H9 (cell line): ENCODE measurements at regions not wholly inside any gene's neighbourhood (a gene's known extent, or its start where the extent isn't known, plus 50 kb on each side); places are given as distances from the start of the nearest gene placed in this dataset.

Source experiments
- DNase-seq: peaks from one replicate; pipeline ENCODE4 v3.0.0-alpha.2; 2017
- H2AFZ ChIP-seq: one replicate; pipeline ENCODE4 v1.6.1; 2013; ENCODE audit warnings: mild to moderate bottlenecking, low read length, control low read depth, moderate library complexity
- H2AK5ac ChIP-seq: 2 replicates; pipeline ENCODE4 v1.6.1; 2013; ENCODE audit warnings: low read length, control low read depth, mixed read lengths; ENCODE audit not compliant: insufficient read length
- H2BK120ac ChIP-seq: one replicate; pipeline ENCODE4 v1.6.1; 2013; ENCODE audit warnings: low read depth, mild to moderate bottlenecking, low read length, control low read depth, inconsistent platforms; ENCODE audit not compliant: poor library complexity, severe bottlenecking
- H2BK12ac ChIP-seq: 2 replicates; pipeline ENCODE4 v1.6.1; 2013; ENCODE audit warnings: low read length, control low read depth, mixed read lengths, low read depth; ENCODE audit not compliant: insufficient read length
- H2BK15ac ChIP-seq: 2 replicates; pipeline ENCODE4 v1.6.1; 2013; ENCODE audit warnings: low read depth, low read length, control low read depth
- H2BK20ac ChIP-seq: one replicate; pipeline ENCODE4 v1.6.1; 2013; ENCODE audit warnings: low read depth, mild to moderate bottlenecking, low read length, control low read depth, inconsistent platforms; ENCODE audit not compliant: poor library complexity, severe bottlenecking
- H2BK5ac ChIP-seq: 2 replicates; pipeline ENCODE4 v1.6.1; 2013; ENCODE audit warnings: low read length, control low read depth, mixed read lengths; ENCODE audit not compliant: insufficient read length
- H3K14ac ChIP-seq: 2 replicates; pipeline ENCODE4 v1.6.1; 2013; ENCODE audit warnings: low read length, control low read depth; ENCODE audit not compliant: insufficient read depth
- H3K18ac ChIP-seq: 2 replicates; pipeline ENCODE4 v1.6.1; 2013; ENCODE audit warnings: low read depth, mild to moderate bottlenecking, mixed read lengths, low read length, control low read depth; ENCODE audit not compliant: insufficient read length
- H3K23ac ChIP-seq: 2 replicates; pipeline ENCODE4 v1.6.1; 2013; ENCODE audit warnings: low read length, control low read depth, mixed read lengths, low read depth; ENCODE audit not compliant: insufficient read length
- H3K23me2 ChIP-seq: 2 replicates; pipeline ENCODE4 v1.6.1; 2013; ENCODE audit warnings: low read depth, mild to moderate bottlenecking, mixed read lengths, low read length, control low read depth; ENCODE audit not compliant: insufficient read length, poor library complexity, severe bottlenecking
- H3K27ac ChIP-seq: 2 replicates; pipeline ENCODE4 v1.5.1; 2013; ENCODE audit warnings: low read length, control low read depth, mixed read lengths, low read depth; ENCODE audit not compliant: insufficient read length
- H3K27me3 ChIP-seq: 2 replicates; pipeline ENCODE4 v1.6.1; 2013; ENCODE audit warnings: low read length, control low read depth, inconsistent platforms; ENCODE audit not compliant: insufficient read depth
- H3K4ac ChIP-seq: 2 replicates; pipeline ENCODE4 v1.6.1; 2013; ENCODE audit warnings: low read depth, mild to moderate bottlenecking, control low read depth, inconsistent platforms, low read length, moderate library complexity
- H3K4me1 ChIP-seq: 2 replicates; pipeline ENCODE4 v1.6.1; 2013; ENCODE audit warnings: low read length, control low read depth, inconsistent platforms; ENCODE audit not compliant: insufficient read depth
- H3K4me2 ChIP-seq: 2 replicates; pipeline ENCODE4 v1.6.1; 2013; ENCODE audit warnings: low read length, control low read depth, mixed read lengths; ENCODE audit not compliant: insufficient read length, insufficient read depth
- H3K56ac ChIP-seq: 2 replicates; pipeline ENCODE4 v1.6.1; 2013; ENCODE audit warnings: low read depth, mild to moderate bottlenecking, mixed read lengths, low read length, control low read depth; ENCODE audit not compliant: insufficient read length
- H3K79me1 ChIP-seq: 2 replicates; pipeline ENCODE4 v1.6.1; 2013; ENCODE audit warnings: low read depth, mild to moderate bottlenecking, moderate library complexity, low read length, control low read depth, inconsistent platforms; ENCODE audit not compliant: insufficient read depth, poor library complexity, severe bottlenecking
- H3K79me2 ChIP-seq: 2 replicates; pipeline ENCODE4 v1.6.1; 2013; ENCODE audit warnings: low read length, control low read depth, inconsistent platforms; ENCODE audit not compliant: insufficient read depth
- H3K9ac ChIP-seq: 2 replicates; pipeline ENCODE4 v1.6.1; 2013; ENCODE audit warnings: low read length, control low read depth, mixed read lengths; ENCODE audit not compliant: insufficient read length; ENCODE audit errors: extremely low read depth
- H3K9me3 ChIP-seq: one replicate; pipeline ENCODE4 v1.6.1; 2013; ENCODE audit warnings: low read depth, low read length, inconsistent platforms; ENCODE audit not compliant: control insufficient read depth
- H3T11ph ChIP-seq: one replicate; pipeline ENCODE4 v1.6.1; 2013; ENCODE audit warnings: mild to moderate bottlenecking, low read length, control low read depth, inconsistent platforms
- H4K20me1 ChIP-seq: one replicate; pipeline ENCODE4 v1.6.1; 2013; ENCODE audit not compliant: control insufficient read depth, insufficient read length, insufficient read depth
- H4K5ac ChIP-seq: 2 replicates; pipeline ENCODE4 v1.6.1; 2013; ENCODE audit warnings: low read depth, mild to moderate bottlenecking, mixed read lengths, low read length, control low read depth; ENCODE audit not compliant: insufficient read length
- H4K8ac ChIP-seq: replicated peaks from 2 replicates; pipeline ENCODE4 v1.6.1; 2013; ENCODE audit warnings: low read length, control low read depth, mixed read lengths, low read depth; ENCODE audit not compliant: insufficient read length
- H4K91ac ChIP-seq: 2 replicates; pipeline ENCODE4 v1.6.1; 2013; ENCODE audit warnings: low read depth, mild to moderate bottlenecking, moderate library complexity, mixed read lengths, low read length, control low read depth; ENCODE audit not compliant: insufficient read length
- H3K27ac Mint-ChIP-seq, 3 experiments: 2 replicates in 2 of 3; 3 replicates in 1 of 3; pipeline ENCODE4 v1.8.0; 2020 to 2021; ENCODE audit warnings: mixed read lengths in 3 of 3, mild to moderate bottlenecking in 1 of 3, moderate library complexity in 1 of 3
- H3K27me3 Mint-ChIP-seq: 2 replicates; pipeline ENCODE4 v1.8.0; 2021; ENCODE audit warnings: low read depth, mild to moderate bottlenecking, moderate library complexity, mixed read lengths
- H3K36me3 Mint-ChIP-seq, 3 experiments: 2 replicates in 2 of 3; 3 replicates in 1 of 3; pipeline ENCODE4 v1.8.0; 2020 to 2021; ENCODE audit warnings: low read depth in 3 of 3, mixed read lengths in 3 of 3; ENCODE audit not compliant: insufficient read depth in 1 of 3
- H3K4me1 Mint-ChIP-seq, 2 experiments: 2 replicates each; pipeline ENCODE4 v1.8.0; 2020; ENCODE audit warnings: mixed read lengths in 2 of 2
- H3K4me3 Mint-ChIP-seq, 2 experiments: 2 replicates in 1 of 2; 3 replicates in 1 of 2; pipeline ENCODE4 v1.8.0; 2020 to 2021; ENCODE audit warnings: mild to moderate bottlenecking in 2 of 2, mixed read lengths in 2 of 2, moderate library complexity in 1 of 2
- H3K9me3 Mint-ChIP-seq, 2 experiments: 2 replicates in 1 of 2; 3 replicates in 1 of 2; pipeline ENCODE4 v1.8.0; 2020; ENCODE audit warnings: mild to moderate bottlenecking in 2 of 2, mixed read lengths in 2 of 2, moderate library complexity in 1 of 2
- CTCF ChIP-seq: fragments of 200-600 bp; sonication (generic); conservative IDR thresholded peaks from 3 replicates; pipeline ENCODE4 v1.8.0; 2021; ENCODE audit warnings: antibody characterized with exemption, mild to moderate bottlenecking
- WGBS: extraction: QIAGEN DNeasy Blood & Tissue Kit; methylation state at CpG from one replicate; pipeline ENCODE4 v1.1.7; 2013; ENCODE audit warnings: missing lambda C conversion rate, low lambda C conversion rate, mixed read lengths; ENCODE audit not compliant: insufficient read length; ENCODE audit errors: extremely low coverage; 5-methylcytosine and 5-hydroxymethylcytosine counted together

GRCh38 chr5:175096469-175097165 lies 347.4 kb downstream of the DRD1 start:
- H3K4me1 Mint-ChIP-seq: peaks cover 13% of the 10 kb centered on the region in 2 experiments
- H3K14ac ChIP-seq: no peak overlapping the region
- no peaks in the 10 kb centered on the region for H3K23me2 ChIP-seq
- H3K18ac ChIP-seq: no peak overlapping the region
- no peak overlapping the region for H3K27ac Mint-ChIP-seq
- H3K9me3 Mint-ChIP-seq: peaks cover 0 to 6% of the 10 kb centered on the region in 2 experiments; a peak in 3 of 5 replicates
- no peak overlapping the region for H3K27ac ChIP-seq
- no peak overlapping the region for H3K4me3 Mint-ChIP-seq
- H3T11ph ChIP-seq: no peak overlapping the region
- no peak for TF ChIP-seq CTCF
- H3K9ac ChIP-seq: no peak overlapping the region
- H4K91ac ChIP-seq: no peak overlapping the region
- no peak overlapping the region for H2AFZ ChIP-seq
- H3K4ac ChIP-seq: no peak overlapping the region
- H2BK12ac ChIP-seq: no peak overlapping the region
- no peak overlapping the region for H4K5ac ChIP-seq
- no peak overlapping the region for H2BK20ac ChIP-seq
- no peak overlapping the region for H2BK120ac ChIP-seq
- no CpG with 5 or more reads among the region's 12 CpGs for WGBS
- no peak overlapping the region for H2BK15ac ChIP-seq
- no peaks in the 10 kb centered on the region for H3K79me1 ChIP-seq
- H4K20me1 ChIP-seq: no peaks in the 10 kb centered on the region
- no peak for DNase-seq
- H2BK5ac ChIP-seq: no peak overlapping the region
- H3K9me3 ChIP-seq: no peaks in the 10 kb centered on the region
- no peak overlapping the region for H2AK5ac ChIP-seq
- H3K4me2 ChIP-seq: no peak overlapping the region
- H3K27me3 Mint-ChIP-seq: no peaks in the 10 kb centered on the region; the same call in 1 of the 2 replicates
- no peak overlapping the region for H3K56ac ChIP-seq
- no peaks in the 10 kb centered on the region for H3K27me3 ChIP-seq
- peaks cover 3% of the 10 kb centered on the region; the same call in 1 of the 2 replicates for H3K4me1 ChIP-seq
- no peaks in the 10 kb centered on the region; a peak in 1 of 7 replicates for H3K36me3 Mint-ChIP-seq
- no peak overlapping the region for H3K23ac ChIP-seq
- H4K8ac ChIP-seq: no peak overlapping the region
- H3K79me2 ChIP-seq: no peaks in the 10 kb centered on the region
